ENCODE measurements at regions not wholly inside any gene's neighbourhood (a gene's known extent, or its start where the extent isn't known, plus 50 kb on each side); places are given as distances from the start of the nearest gene placed in this dataset.

DNA sequence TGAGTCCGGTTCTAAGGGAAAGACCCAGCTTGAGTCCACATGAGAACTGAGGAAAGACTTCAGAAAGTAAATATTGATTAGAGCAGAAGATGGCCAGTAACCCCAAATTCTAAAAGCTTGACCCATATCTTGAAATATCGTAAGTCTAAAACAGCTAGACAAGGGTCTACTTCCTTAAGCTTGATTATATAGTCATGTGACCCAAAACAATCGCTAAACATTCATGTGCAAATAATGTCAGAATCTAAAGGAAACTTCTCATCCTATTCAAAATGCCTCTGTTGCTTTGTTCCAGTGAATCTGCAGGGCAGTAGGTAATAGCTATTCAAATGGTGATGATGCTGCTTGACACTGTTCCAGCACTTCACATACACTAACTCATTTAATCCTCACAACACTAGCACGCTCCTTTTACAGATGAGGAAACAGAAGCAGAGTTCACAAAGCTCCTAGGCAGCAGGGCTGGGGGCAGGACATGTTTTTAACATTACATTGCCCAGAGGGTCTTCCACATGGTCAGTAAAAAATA lies 52.6 kb downstream of the TCF20 start:
- TF ChIP-seq EZH2phosphoT487 (IDR thresholded peaks at IDR 0.05; ENCODE audit: unreplicated experiment) (no peak), POLR2AphosphoS5 (IDR thresholded peaks at IDR 0.05; ENCODE audit: low read depth) (no peak), CTCF (conservative IDR thresholded peaks at IDR 0.05; ENCODE audit: low read depth in 2 of 2) (no peak), CREB1 (CRISPR knock-in tag; IDR thresholded peaks at IDR 0.05; ENCODE audit: low read depth) (0 out of 2 replicates have a peak, but pooled peaks have one; percentile 42)
